ENCODE measurements at regions not wholly inside any gene's neighbourhood (a gene's known extent, or its start where the extent isn't known, plus 50 kb on each side); places are given as distances from the start of the nearest gene placed in this dataset.

DNA sequence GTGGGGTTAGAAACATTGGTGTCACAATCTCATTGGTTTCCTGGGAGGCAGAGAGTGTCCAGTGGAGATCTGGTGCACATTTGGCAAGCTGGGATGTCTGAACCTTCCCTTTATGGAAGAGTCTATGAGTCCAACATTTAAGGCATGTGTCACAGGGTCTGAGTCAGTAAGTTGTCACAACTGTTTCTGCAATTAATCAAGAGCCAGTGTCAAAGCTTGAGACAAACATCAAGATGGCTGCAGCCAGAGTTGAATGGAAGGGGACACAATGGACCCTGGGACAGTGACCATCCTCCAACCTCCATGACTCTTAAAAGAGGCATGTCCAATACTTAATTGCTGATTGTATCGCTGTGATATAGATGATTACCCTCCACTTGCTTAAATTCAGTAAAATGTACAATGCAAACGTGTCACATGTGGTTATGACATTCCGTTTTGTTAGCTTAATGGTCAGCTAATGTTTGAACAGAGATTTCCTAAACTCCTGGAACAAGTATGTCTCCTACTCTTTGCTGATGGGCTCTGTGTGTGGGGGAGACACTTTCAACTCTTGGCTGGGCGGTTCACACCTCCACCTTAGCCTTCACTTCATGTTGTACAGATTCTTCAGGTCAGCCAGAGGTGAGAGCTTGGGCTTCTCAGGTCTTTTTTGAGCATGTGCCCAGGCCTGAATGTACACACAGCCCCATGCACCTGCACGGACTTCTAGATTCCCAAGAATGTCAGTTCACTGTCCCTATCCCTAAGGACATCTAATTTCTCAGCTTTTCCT, 79.9 kb upstream of the PRR23E start:
- Histone ChIP-seq H3K4me3 (ENCODE audit: low read depth, low read length, poor library complexity, severe bottlenecking) (no peak overlapping the region), H3K9me3 (ENCODE audit: low read depth, low read length, poor library complexity, severe bottlenecking) (peaks cover 11% of the 10 kb centered on the region), H3K27me3 (replicated peaks; ENCODE audit: insufficient read depth, low read depth, low read length, poor library complexity) (no peaks in the 10 kb centered on the region), H3K27ac (ENCODE audit: low read depth, low read length, poor library complexity, severe bottlenecking) (no peak overlapping the region), H3K4me1 (ENCODE audit: insufficient read depth, low read length, poor library complexity, severe bottlenecking) (no peaks in the 10 kb centered on the region), H3K36me3 (ENCODE audit: insufficient read depth, low read length, poor library complexity, severe bottlenecking) (no peaks in the 10 kb centered on the region)
- no TSS peak for BruUV-seq (replicated peaks)
- DNase-seq (ENCODE audit: low spot score) = no peak
- intact Hi-C loops (cut with micrococcal nuclease; ENCODE audit: unreplicated experiment) = no loop called here
- ChIA-PET POLR2A (ENCODE audit: low non-redundant PET) (no interaction called here), CTCF (no interaction called here)
- TF ChIP-seq CTCF (conservative IDR thresholded peaks at IDR 0.05; ENCODE audit: low read depth, low read length) (no peak), EZH2 (IDR thresholded peaks at IDR 0.05; ENCODE audit: borderline replicate concordance, low read depth, low read length, poor library complexity, severe bottlenecking) (no peak)

DNA sequence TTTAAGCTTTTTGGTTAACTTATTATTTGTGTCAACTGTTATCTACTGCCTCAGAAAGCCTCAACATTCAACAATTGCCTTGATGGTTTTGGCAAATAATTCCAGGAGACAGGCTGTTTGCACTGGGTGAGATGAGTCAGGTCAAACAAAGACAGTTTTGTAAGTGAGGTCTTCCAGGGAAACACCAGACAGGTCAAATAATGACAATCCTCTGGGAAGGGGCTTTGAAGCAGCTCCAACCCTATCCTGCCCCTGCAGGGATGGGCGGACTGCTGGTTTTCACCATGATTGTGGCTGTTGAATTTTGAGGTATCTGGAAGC, 79.4 kb upstream of the PRR23E start:
- intact Hi-C loops (cut with micrococcal nuclease; ENCODE audit: unreplicated experiment) = no loop called here

DNA sequence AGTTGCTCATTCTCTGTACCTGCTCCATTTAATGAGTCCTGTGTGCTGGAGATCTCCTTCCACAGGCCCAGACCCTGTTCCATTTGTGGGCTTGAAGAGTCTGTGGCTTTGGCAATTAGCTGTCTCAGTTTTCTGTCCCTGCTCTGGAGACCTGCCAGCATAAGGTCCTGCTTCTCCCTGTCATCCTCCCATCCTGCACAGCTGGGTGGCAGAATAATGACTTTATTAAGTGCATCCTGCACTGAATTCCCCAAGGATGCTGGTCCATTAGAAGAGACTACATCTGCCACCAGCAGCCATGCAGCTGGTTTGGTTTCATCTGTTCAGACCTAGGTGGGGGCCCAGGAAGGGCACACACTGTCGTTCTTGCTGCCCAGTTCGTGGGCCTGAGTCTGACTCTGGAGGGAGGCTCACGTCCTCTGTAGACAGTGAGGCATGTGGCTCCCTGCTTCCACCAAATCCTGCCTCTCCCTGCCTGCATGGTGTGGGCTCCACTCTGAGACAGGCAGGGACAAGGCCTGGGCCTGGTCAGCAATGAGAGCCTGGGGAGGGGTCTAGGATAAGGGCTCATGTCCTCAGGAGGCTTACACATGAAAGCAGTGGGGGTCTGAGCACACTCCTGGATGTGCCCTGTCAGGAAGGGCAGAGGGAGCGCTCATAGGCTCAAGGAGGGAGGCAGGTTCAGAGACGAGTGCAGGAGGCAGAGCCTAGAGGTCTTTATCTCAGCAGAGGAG, 78.4 kb upstream of the PRR23E start:
- CTCF ChIA-PET = no interaction called here
- H3K27me3 ChIP-seq (replicated peaks; ENCODE audit: insufficient read depth, low read depth, low read length, poor library complexity) = peaks cover 5% of the 10 kb centered on the region
- no peak for TF ChIP-seq EZH2 (IDR thresholded peaks at IDR 0.05; ENCODE audit: borderline replicate concordance, low read depth, low read length, poor library complexity, severe bottlenecking)
- TF ChIP-seq CTCF (conservative IDR thresholded peaks at IDR 0.05; ENCODE audit: low read depth, low read length) = no peak
- no peak overlapping the region for H3K27ac ChIP-seq (ENCODE audit: low read depth, low read length, poor library complexity, severe bottlenecking)
- BruUV-seq (replicated peaks) = no TSS peak
- H3K36me3 ChIP-seq (ENCODE audit: insufficient read depth, low read length, poor library complexity, severe bottlenecking) = no peaks in the 10 kb centered on the region
- peaks cover 11% of the 10 kb centered on the region for H3K9me3 ChIP-seq (ENCODE audit: low read depth, low read length, poor library complexity, severe bottlenecking)
- intact Hi-C loops (cut with micrococcal nuclease; ENCODE audit: unreplicated experiment) = no loop called here
- POLR2A ChIA-PET (ENCODE audit: low non-redundant PET) = no interaction called here
- no peaks in the 10 kb centered on the region for H3K4me1 ChIP-seq (ENCODE audit: insufficient read depth, low read length, poor library complexity, severe bottlenecking)
- DNase-seq (ENCODE audit: low spot score) = peak; percentile 54
- no peak overlapping the region for H3K4me3 ChIP-seq (ENCODE audit: low read depth, low read length, poor library complexity, severe bottlenecking)

More for the DNA sequence above, 79.4 kb upstream of the PRR23E start:
- no peak overlapping the region for H3K4me3 ChIP-seq (ENCODE audit: low read depth, low read length, poor library complexity, severe bottlenecking)
- no TSS peak for BruUV-seq (replicated peaks)
- no peaks in the 10 kb centered on the region for H3K4me1 ChIP-seq (ENCODE audit: insufficient read depth, low read length, poor library complexity, severe bottlenecking)
- TF ChIP-seq CTCF (conservative IDR thresholded peaks at IDR 0.05; ENCODE audit: low read depth, low read length) (no peak), EZH2 (IDR thresholded peaks at IDR 0.05; ENCODE audit: borderline replicate concordance, low read depth, low read length, poor library complexity, severe bottlenecking) (no peak)
- H3K27me3 ChIP-seq (replicated peaks; ENCODE audit: insufficient read depth, low read depth, low read length, poor library complexity) = no peaks in the 10 kb centered on the region
- H3K36me3 ChIP-seq (ENCODE audit: insufficient read depth, low read length, poor library complexity, severe bottlenecking) = no peaks in the 10 kb centered on the region
- ChIA-PET POLR2A (ENCODE audit: low non-redundant PET) (no interaction called here), CTCF (no interaction called here)
- H3K9me3 ChIP-seq (ENCODE audit: low read depth, low read length, poor library complexity, severe bottlenecking) = peaks cover 11% of the 10 kb centered on the region
- no peak overlapping the region for H3K27ac ChIP-seq (ENCODE audit: low read depth, low read length, poor library complexity, severe bottlenecking)
- no peak for DNase-seq (ENCODE audit: low spot score)
